HG02970 (cell line): ENCODE measurements at regions not wholly inside any gene's neighbourhood (a gene's known extent, or its start where the extent isn't known, plus 50 kb on each side); places are given as distances from the start of the nearest gene placed in this dataset.
"Not testable (repeated sequence)": the region's sequence is repeated elsewhere in the genome, so short reads cannot be mapped to it uniquely, and the experiment has no call there.

ENCODE experiments used
- ATAC-seq: cut with Tn5 transposase; IDR thresholded peaks from one replicate; pipeline ENCODE4 v1.9.1; 2021; ENCODE audit warnings: mild to moderate bottlenecking, moderate library complexity, moderate number of reproducible peaks; ENCODE audit not compliant: unreplicated experiment, low FRiP score

DNA sequence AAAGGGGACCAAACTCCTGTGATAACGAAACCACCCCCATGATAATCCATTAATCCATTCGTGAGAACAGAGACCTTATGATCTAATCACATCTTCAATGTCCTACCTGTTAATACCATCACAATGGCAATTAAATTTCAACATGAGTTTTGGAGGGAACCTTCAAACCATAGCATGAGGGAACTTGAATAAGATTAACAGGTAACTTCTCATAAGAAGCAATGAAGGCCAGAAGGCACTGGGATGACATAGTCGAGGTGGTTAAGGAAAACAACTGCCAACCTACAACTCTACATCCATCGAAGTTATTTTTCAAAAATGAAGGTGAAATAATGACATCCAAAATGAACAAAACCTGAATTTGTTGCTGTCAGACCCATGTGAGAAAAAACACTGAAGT lies 478.9 kb downstream of the EDEM1 start:
- no peak for ATAC-seq

- ATAC-seq: no peak
Observed at GRCh38 chr3:5673521-5673920, 486.0 kb downstream of the EDEM1 start.

DNA sequence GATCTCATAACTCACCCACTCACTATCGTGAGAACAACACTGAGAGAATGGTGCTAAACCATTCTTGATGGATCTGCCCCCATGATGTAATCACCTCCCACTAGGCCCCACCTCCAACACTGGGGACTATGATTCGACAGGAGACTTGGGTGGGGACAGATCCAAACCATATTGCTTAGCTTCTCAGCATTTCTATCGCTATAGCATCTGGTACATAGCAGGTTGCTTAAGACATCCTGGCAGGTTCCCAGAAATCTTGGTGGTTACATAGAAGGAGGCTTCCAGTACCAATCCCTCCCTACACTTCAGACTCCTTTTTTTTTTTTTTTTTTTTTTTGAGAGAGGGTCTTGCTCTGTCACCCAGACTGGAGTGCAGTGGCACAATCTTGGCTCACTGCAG lies 487.8 kb downstream of the EDEM1 start:
- ATAC-seq: no peak

DNA sequence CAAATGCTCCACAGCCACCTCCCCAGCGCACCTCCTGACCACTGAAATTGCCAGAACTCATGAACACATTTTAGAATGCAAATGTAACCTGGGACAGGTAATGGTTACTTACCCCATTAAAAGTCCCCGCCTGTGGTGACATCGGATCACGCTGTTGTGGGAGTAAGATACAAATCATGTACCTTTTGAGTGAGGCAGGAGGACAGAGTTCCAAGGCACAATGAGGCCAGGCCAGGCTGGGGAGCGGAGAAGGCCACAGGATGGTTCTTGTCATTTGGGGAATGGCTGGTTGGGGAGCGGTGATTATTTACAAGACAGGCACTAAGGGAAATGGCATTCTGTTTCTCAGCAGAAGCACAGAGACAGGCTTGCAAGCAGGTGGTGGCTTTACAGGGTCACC lies 490.0 kb downstream of the EDEM1 start:
- no peak for ATAC-seq

GRCh38 chr3:5678248-5678647 lies 490.7 kb downstream of the EDEM1 start:
- no peak for ATAC-seq

DNA sequence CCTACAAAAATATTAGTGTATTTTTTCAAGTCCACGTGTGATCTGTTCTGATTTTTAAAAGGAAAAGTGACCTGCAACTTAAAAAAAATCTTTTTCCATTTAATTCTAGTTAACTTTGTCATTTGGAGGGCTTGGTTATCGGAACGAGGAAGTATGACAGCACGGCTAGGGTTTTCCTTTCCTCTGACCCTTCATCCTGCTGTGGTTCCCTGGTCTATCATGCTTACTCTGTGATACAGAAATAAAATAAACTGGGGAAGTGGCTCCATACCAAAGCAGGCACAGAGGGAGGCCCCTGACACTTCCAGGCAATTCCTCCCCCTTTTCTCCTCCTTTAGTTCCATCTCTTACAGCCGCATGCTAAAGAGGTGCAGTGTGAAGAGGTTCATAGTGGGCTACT lies 491.3 kb downstream of the EDEM1 start:
- no peak for ATAC-seq

DNA sequence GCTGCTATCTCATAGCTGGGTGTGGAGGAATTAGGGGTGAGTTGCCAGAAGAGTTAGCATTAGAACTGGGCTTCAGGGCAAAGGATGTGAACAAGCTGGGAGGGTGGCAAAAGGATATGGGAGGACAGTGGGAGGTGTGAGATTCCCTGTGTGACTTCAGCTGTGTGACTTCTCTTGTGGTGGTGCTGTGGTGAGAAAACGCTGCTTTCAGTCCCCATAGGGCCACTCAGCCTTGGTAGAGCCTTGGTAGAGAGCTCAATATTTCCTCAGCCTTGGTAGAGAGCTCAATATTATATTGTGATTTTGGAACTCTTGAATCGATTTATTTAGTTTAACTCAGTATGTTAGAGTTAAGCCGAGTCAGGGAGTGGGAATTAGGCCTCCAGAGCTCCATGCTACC lies 499.7 kb downstream of the EDEM1 start:
- no peak for ATAC-seq

GRCh38 chr3:5690490-5690889 lies 503.0 kb downstream of the EDEM1 start:
- no peak for ATAC-seq

- ATAC-seq: no peak
Observed at GRCh38 chr3:5690904-5691532, 503.5 kb downstream of the EDEM1 start.

DNA sequence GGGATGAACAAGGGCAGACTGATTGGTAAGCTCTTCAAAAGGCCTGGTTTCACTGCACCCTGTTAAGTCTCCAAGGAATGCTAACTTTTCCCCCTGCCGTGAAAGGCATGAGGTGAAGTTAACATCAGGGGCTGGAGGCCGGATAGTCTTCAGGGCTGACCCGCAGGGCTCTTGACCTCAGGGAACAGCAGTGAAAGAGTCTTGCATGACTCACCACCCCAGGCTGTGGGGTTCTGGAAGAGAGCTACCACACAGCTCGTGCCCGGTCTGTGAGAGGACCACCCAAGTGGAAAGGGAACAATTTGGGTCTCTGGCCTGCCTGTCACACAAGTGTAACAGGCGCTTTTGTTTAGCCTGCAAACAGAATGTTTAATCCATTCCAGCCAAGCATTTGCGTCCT lies 504.9 kb downstream of the EDEM1 start:
- ATAC-seq: no peak

- ATAC-seq: no peak
Observed at GRCh38 chr3:5694266-5694665, 506.8 kb downstream of the EDEM1 start.

DNA sequence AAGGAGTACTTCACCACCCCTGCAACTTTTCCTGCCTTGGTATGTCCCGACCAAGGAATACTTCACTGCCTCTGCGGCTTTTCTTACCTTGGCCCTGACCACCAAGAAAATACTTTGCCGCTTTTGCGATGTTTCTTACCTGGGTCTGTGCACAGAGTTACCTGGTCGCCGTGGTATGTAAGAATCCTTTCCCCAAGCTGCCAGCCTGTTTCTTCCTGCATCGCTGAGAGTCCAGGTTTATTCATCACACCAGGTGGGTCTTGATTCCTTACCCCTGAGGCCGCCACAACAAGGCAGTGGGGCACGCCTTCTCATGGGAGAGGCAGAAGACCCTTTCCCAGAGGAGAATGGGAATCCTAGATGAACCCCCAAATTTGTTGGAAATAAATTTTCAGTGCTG lies 511.3 kb downstream of the EDEM1 start:
- no peak for ATAC-seq

DNA sequence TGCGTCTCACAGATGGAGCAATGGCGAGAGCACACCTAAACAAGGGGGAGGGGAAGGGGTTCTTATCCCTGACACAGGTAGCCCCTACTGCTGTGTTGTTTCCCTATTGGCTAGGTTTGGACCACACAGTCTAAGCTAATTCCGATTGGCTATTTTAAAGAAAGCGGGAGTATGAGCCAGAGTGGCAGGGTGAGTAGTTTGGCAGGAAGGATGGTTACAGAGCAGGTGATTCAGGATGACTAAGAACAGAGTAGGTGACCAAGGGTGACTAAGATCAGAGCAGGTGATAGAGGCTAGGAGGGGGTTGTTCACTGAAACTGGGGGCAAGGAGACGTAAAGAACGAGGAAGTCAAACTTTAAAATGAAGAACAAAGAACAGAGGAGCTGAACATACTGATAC lies 511.8 kb downstream of the EDEM1 start:
- no peak for ATAC-seq

- no peak for ATAC-seq
Observed at GRCh38 chr3:5699811-5700210, 512.3 kb downstream of the EDEM1 start.

- not testable (repeated sequence) for ATAC-seq
Observed at GRCh38 chr3:5701005-5701404, 513.5 kb downstream of the EDEM1 start.

DNA sequence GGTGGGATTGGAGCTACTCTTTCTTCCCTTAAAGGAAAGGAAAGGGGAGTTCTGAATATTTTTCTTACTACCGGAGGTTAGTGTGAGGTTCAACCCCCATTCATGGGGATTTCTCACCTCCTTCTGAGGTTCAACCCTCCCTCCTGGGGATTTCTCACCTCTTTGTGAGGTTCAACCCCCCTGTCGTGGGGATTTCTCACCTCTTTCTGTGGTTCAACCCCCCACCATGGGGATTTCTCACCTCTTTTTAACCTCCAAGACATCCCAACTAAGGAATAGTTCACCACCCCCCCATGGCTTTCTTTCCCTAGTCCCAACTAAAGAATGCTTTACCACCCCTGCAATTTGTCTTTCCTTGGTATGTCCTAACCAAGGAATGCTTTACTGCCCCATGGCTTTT lies 520.3 kb downstream of the EDEM1 start:
- no peak for ATAC-seq

- ATAC-seq: no peak
Observed at GRCh38 chr3:5709714-5710113, 522.2 kb downstream of the EDEM1 start.

- ATAC-seq: no peak
Observed at GRCh38 chr3:5710718-5711117, 523.2 kb downstream of the EDEM1 start.

GRCh38 chr3:5717254-5717653 lies 529.7 kb downstream of the EDEM1 start:
- no peak for ATAC-seq

- not testable (repeated sequence) for ATAC-seq
Observed at GRCh38 chr3:5719668-5720067, 532.2 kb downstream of the EDEM1 start.

- ATAC-seq: no peak
Observed at GRCh38 chr3:5725801-5726200, 538.3 kb downstream of the EDEM1 start.

GRCh38 chr3:5726621-5727020 lies 539.1 kb downstream of the EDEM1 start:
- ATAC-seq: no peak
